Spleen (tissue), 11 donors: ENCODE measurements at regions not wholly inside any gene's neighbourhood (a gene's known extent, or its start where the extent isn't known, plus 50 kb on each side); places are given as distances from the start of the nearest gene placed in this dataset.

Experiments used
- DNase-seq: peaks from one replicate; pipeline ENCODE4 v3.0.0-alpha.2; 2020
- H3K27ac ChIP-seq, 8 donors: fragments of 200-600 bp; sonication (generic) in 7 of 8; 1 replicate in 4 of 8; 2 replicates in 4 of 8; pipeline versions ENCODE4 v1.5.0 to v1.8.0; 2016 to 2021; ENCODE audit warnings: inconsistent platforms in 4 of 8, mild to moderate bottlenecking in 4 of 8, moderate library complexity in 1 of 8
- H3K27me3 ChIP-seq, 7 donors: fragments of 200-600 bp; sonication (generic) in 6 of 7; replicated peaks in 1 of 7; 1 replicate in 4 of 7; 2 replicates in 3 of 7; pipeline versions ENCODE4 v1.5.0 to v1.8.0; 2016 to 2021; ENCODE audit warnings: inconsistent platforms in 3 of 7, mild to moderate bottlenecking in 1 of 7
- H3K36me3 ChIP-seq, 6 donors: fragments of 200-600 bp; sonication (generic) in 5 of 6; 1 replicate in 4 of 6; 2 replicates in 2 of 6; pipeline versions ENCODE4 v1.5.0 to v1.8.0; 2016 to 2021; ENCODE audit warnings: inconsistent platforms in 2 of 6
- H3K4me1 ChIP-seq, 6 donors: fragments of 200-600 bp; sonication (generic) in 5 of 6; 1 replicate in 3 of 6; 2 replicates in 3 of 6; pipeline versions ENCODE4 v1.5.0 to v1.8.0; 2016 to 2021; ENCODE audit warnings: inconsistent platforms in 3 of 6
- H3K4me3 ChIP-seq, 8 donors: fragments of 200-600 bp; sonication (generic) in 7 of 8; 1 replicate in 4 of 8; 2 replicates in 4 of 8; pipeline versions ENCODE4 v1.5.0 to v1.8.0; 2016 to 2021; ENCODE audit warnings: inconsistent platforms in 4 of 8, mild to moderate bottlenecking in 4 of 8, moderate library complexity in 2 of 8
- H3K9me3 ChIP-seq, 8 donors: fragments of 200-600 bp; sonication (generic) in 7 of 8; 1 replicate in 4 of 8; 2 replicates in 4 of 8; pipeline versions ENCODE4 v1.5.0 to v1.8.0; 2016 to 2021; ENCODE audit warnings: inconsistent platforms in 4 of 8
- POLR2A ChIP-seq, 3 donors: fragments of 450-650 bp; IDR thresholded peaks; one replicate each; pipeline ENCODE4 v1.5.1; 2017; ENCODE audit warnings: antibody characterized with exemption in 3 of 3, mild to moderate bottlenecking in 1 of 3
- POLR2AphosphoS5 ChIP-seq, 3 donors: sonication (generic); formaldehyde crosslinking; IDR thresholded peaks; one replicate each; pipeline ENCODE4 v1.5.1; 2017; ENCODE audit warnings: antibody characterized with exemption in 3 of 3
- WGBS, 5 donors: extraction: QIAGEN DNeasy Blood & Tissue Kit in 3 of 5; methylation state at CpG; one replicate each; pipeline versions ENCODE4 v1.1.5 to v1.1.7; 2013 to 2018; 5-methylcytosine and 5-hydroxymethylcytosine counted together
- intact Hi-C: fragments of 100-400 bp; cut with DNase I; formaldehyde crosslinking; loops from one replicate; pipeline ENCODE4 v1.15.0; 2023; ENCODE audit warnings: low total_unique reads
- TF ChIP-seq, protein P1 (sequence below), 11 experiments: fragments of 200-600 bp in 7 of 11; fragments of 450-650 bp in 4 of 11; sonication (generic) in 4 of 11; IDR thresholded peaks in 8 of 11; conservative IDR thresholded peaks in 3 of 11; 1 replicate in 7 of 11; 2 replicates in 4 of 11; pipeline versions ENCODE4 v1.4.0 to v1.8.0; 2016 to 2021; ENCODE audit warnings: antibody characterized with exemption in 11 of 11, inconsistent platforms in 4 of 11, mild to moderate bottlenecking in 1 of 11
- donor health status: healthy with polysubstance abuse.
- donor health status: DM: no; HTN: no; CAD: no; lungs with moderate emphysema.
- donor health status: DM: no; HTN: no; CAD: no.
- donor health status: Bipolar disorder and iron deficiency.
- donor health status: healthy.
- donor health status: DM: no; HTN: no; CAD: no.
- donor health status: DM: yes; HTN: yes; CAD: no.

GRCh38 chr3:30486368-30486767 lies 120.0 kb upstream of the TGFBR2 start:
- Histone ChIP-seq H3K27ac (peak overlapping the region in 1 of 8 donors; percentile 4), H3K27me3 (no peaks in the 10 kb centered on the region), H3K9me3 (peaks cover 0 to 35% (median 25%) of the 10 kb centered on the region in 8 donors), H3K4me1 (no peaks in the 10 kb centered on the region), H3K36me3 (no peaks in the 10 kb centered on the region), H3K4me3 (no peak overlapping the region)
- WGBS, 5 donors: 72 to 88% (median 79%) methylated on average over 2 of the region's 2 CpGs
- no peak for DNase-seq
- intact Hi-C loops: no loop called here
- TF ChIP-seq POLR2A (IDR thresholded peaks at IDR 0.05): no peak
- TF ChIP-seq, protein P1, sequence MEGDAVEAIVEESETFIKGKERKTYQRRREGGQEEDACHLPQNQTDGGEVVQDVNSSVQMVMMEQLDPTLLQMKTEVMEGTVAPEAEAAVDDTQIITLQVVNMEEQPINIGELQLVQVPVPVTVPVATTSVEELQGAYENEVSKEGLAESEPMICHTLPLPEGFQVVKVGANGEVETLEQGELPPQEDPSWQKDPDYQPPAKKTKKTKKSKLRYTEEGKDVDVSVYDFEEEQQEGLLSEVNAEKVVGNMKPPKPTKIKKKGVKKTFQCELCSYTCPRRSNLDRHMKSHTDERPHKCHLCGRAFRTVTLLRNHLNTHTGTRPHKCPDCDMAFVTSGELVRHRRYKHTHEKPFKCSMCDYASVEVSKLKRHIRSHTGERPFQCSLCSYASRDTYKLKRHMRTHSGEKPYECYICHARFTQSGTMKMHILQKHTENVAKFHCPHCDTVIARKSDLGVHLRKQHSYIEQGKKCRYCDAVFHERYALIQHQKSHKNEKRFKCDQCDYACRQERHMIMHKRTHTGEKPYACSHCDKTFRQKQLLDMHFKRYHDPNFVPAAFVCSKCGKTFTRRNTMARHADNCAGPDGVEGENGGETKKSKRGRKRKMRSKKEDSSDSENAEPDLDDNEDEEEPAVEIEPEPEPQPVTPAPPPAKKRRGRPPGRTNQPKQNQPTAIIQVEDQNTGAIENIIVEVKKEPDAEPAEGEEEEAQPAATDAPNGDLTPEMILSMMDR (IDR thresholded peaks at IDR 0.05 in 8 of 11, conservative IDR thresholded peaks at IDR 0.05 in 3 of 11): no peak

DNA sequence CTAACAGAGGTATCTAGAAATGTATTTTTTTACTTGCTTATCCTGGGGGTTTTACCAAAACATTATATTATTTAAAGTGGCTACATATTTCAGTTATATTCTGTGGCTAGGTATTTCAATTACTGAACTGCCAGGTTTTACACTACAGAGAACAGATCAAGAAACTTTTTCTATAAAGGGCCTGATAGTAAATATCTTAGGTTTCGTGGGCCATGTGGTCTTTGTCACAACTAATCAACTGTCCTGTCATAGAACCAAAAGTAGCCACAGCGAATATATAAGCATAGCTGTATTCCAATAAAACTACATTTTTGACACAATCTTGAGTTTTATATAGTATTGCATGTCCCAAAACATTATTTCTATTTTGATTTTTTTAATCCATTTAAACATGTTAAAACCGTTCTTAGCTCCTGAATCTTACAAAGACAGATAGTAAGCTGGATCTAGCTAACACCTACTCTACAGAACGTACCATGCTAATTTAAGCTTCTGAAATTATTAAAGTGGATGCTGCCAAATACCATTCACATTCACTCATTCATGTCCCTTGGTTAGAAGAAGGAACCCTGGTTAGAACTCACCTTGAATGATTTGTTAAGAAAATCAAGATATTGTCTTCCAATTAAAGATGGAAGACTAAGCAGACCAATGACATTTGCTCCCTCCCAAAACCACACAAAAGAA lies 118.2 kb upstream of the TGFBR2 start:
- no peak overlapping the region for H3K4me3 ChIP-seq
- TF ChIP-seq POLR2A (IDR thresholded peaks at IDR 0.05) (no peak), POLR2AphosphoS5 (IDR thresholded peaks at IDR 0.05) (no peak)
- TF ChIP-seq, protein P1 (IDR thresholded peaks at IDR 0.05 in 8 of 11, conservative IDR thresholded peaks at IDR 0.05 in 3 of 11): no peak
- H3K4me1 ChIP-seq: peaks cover 0 to 8% (median 4%) of the 10 kb centered on the region in 6 donors
- DNase-seq: no peak
- H3K27me3 ChIP-seq: no peaks in the 10 kb centered on the region
- peaks cover 0 to 35% (median 25%) of the 10 kb centered on the region in 8 donors for H3K9me3 ChIP-seq
- WGBS, 5 donors: 91 to 95% (median 94%) methylated on average over 4 of the region's 4 CpGs
- no peaks in the 10 kb centered on the region for H3K36me3 ChIP-seq
- H3K27ac ChIP-seq: no peak overlapping the region
- intact Hi-C loops: no loop called here

DNA sequence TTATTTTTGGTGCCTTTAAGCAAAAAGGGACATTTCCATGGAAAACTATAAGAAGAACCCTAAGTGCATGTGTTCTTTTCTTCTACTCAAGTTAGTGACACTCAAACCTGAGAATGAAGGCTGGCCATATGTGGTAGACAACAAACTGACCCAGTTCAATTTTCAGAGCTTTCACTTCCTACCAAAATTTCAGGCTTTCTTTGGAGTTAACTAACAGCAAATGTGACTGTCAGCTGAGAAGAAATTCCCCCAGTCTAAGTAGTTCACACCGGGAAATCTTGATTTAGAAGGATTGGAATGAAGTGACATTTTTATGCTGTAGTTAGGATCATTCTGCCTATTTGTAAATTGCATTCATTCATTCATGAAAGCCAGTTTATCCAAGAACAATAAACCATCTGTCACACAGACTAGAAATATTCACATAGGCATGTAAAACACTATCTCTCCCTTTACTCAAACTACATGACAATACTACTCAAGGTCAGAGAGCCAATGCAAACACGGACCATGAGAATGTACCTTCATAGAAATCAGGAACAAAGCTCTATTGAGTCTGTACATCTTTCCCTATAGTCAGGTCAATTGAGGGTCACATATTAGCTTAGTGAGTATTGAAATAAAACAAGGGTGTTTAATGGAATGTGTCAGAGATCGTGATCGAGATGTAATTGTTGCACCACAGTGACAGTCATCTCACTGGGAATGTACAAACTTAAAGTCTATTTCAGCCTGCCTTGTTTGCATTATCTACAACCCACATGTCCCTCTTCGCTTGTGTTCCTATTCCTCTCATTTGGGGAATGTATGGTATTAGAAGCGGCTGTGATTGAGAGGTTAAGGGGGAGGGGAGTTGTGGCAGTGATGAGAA lies 113.8 kb upstream of the TGFBR2 start:
- Histone ChIP-seq H3K4me3 (no peak overlapping the region), H3K27ac (no peak overlapping the region), H3K27me3 (no peaks in the 10 kb centered on the region), H3K36me3 (no peaks in the 10 kb centered on the region), H3K9me3 (peaks cover 0 to 30% (median 23%) of the 10 kb centered on the region in 8 donors), H3K4me1 (peaks cover 6 to 40% (median 22%) of the 10 kb centered on the region in 6 donors)
- WGBS, 5 donors: 82 to 90% (median 86%) methylated on average over 6 of the region's 6 CpGs
- intact Hi-C loops: no loop called here
- DNase-seq: no peak
- TF ChIP-seq, protein P1 (IDR thresholded peaks at IDR 0.05 in 8 of 11, conservative IDR thresholded peaks at IDR 0.05 in 3 of 11): no peak
- no peak for TF ChIP-seq POLR2AphosphoS5 (IDR thresholded peaks at IDR 0.05)
- no peak for TF ChIP-seq POLR2A (IDR thresholded peaks at IDR 0.05)

- no peak for TF ChIP-seq POLR2AphosphoS5 (IDR thresholded peaks at IDR 0.05)
- peaks cover 0 to 16% (median 11%) of the 10 kb centered on the region in 8 donors for H3K9me3 ChIP-seq
- H3K4me3 ChIP-seq: no peak overlapping the region
- no peak for DNase-seq
- H3K36me3 ChIP-seq: no peaks in the 10 kb centered on the region
- intact Hi-C loops: no loop called here
- WGBS, 5 donors: 71 to 97% (median 86%) methylated on average over 2 of the region's 2 CpGs
- H3K27me3 ChIP-seq: no peaks in the 10 kb centered on the region
- peaks cover 6 to 43% (median 23%) of the 10 kb centered on the region in 6 donors for H3K4me1 ChIP-seq
- peak overlapping the region in 1 of 8 donors; percentile 25 for H3K27ac ChIP-seq
These were observed 112.5 kb upstream of the TGFBR2 start for GRCh38 chr3:30493911-30494311.
